Mesothelial cell of epicardium (in vitro differentiated cells): ENCODE measurements at regions not wholly inside any gene's neighbourhood (a gene's known extent, or its start where the extent isn't known, plus 50 kb on each side); places are given as distances from the start of the nearest gene placed in this dataset.

Experiments used
- DNase-seq, 2 experiments: peaks; one replicate each; pipeline ENCODE4 v3.0.0; 2021; ENCODE audit warnings: low spot score in 2 of 2; ENCODE audit not compliant: unreplicated experiment in 2 of 2
- H3K27ac Mint-ChIP-seq: 2 replicates; pipeline ENCODE4 v1.8.0; 2021; ENCODE audit warnings: mixed read lengths
- H3K27me3 Mint-ChIP-seq: 2 replicates; pipeline ENCODE4 v1.8.0; 2021; ENCODE audit warnings: low read depth, mixed read lengths
- H3K36me3 Mint-ChIP-seq: 2 replicates; pipeline ENCODE4 v1.8.0; 2021; ENCODE audit warnings: mixed read lengths
- H3K4me1 Mint-ChIP-seq: 2 replicates; pipeline ENCODE4 v1.8.0; 2021; ENCODE audit warnings: mixed read lengths
- H3K4me3 Mint-ChIP-seq: 2 replicates; pipeline ENCODE4 v1.8.0; 2021; ENCODE audit warnings: mild to moderate bottlenecking, moderate library complexity, mixed read lengths
- H3K9me3 Mint-ChIP-seq: 2 replicates; pipeline ENCODE4 v1.8.0; 2021; ENCODE audit warnings: mixed read lengths
- CTCF ChIP-seq: fragments of 200-600 bp; sonication (generic); IDR thresholded peaks from one replicate; pipeline ENCODE4 v1.5.0; 2021; ENCODE audit warnings: antibody characterized with exemption; ENCODE audit not compliant: unreplicated experiment

GRCh38 chr7:10299384-10299783 lies 674.3 kb upstream of the PHF14 start:
- H3K4me3 Mint-ChIP-seq: no peak overlapping the region
- no peaks in the 10 kb centered on the region for H3K4me1 Mint-ChIP-seq
- H3K27me3 Mint-ChIP-seq: no peaks in the 10 kb centered on the region
- no peak for DNase-seq
- no peak overlapping the region for H3K27ac Mint-ChIP-seq
- no peaks in the 10 kb centered on the region for H3K9me3 Mint-ChIP-seq
- no peaks in the 10 kb centered on the region for H3K36me3 Mint-ChIP-seq
- no peak for TF ChIP-seq CTCF

GRCh38 chr7:10300577-10300976 lies 673.1 kb upstream of the PHF14 start:
- no peaks in the 10 kb centered on the region for H3K27me3 Mint-ChIP-seq
- H3K4me1 Mint-ChIP-seq: no peaks in the 10 kb centered on the region
- no peak overlapping the region for H3K27ac Mint-ChIP-seq
- H3K4me3 Mint-ChIP-seq: no peak overlapping the region
- no peak for TF ChIP-seq CTCF
- no peak for DNase-seq
- no peaks in the 10 kb centered on the region for H3K36me3 Mint-ChIP-seq
- peaks cover 2% of the 10 kb centered on the region for H3K9me3 Mint-ChIP-seq

- Mint-ChIP-seq H3K27me3 (no peaks in the 10 kb centered on the region), H3K9me3 (peaks cover 13% of the 10 kb centered on the region), H3K4me3 (no peak overlapping the region), H3K4me1 (no peaks in the 10 kb centered on the region), H3K27ac (no peak overlapping the region), H3K36me3 (no peaks in the 10 kb centered on the region)
- DNase-seq: no peak
- no peak for TF ChIP-seq CTCF
Observed at GRCh38 chr7:10308276-10308675, 665.4 kb upstream of the PHF14 start.

- H3K9me3 Mint-ChIP-seq: peaks cover 4% of the 10 kb centered on the region
- DNase-seq: no peak
- TF ChIP-seq CTCF: no peak
- H3K4me1 Mint-ChIP-seq: no peaks in the 10 kb centered on the region
- H3K36me3 Mint-ChIP-seq: no peaks in the 10 kb centered on the region
- H3K27me3 Mint-ChIP-seq: no peaks in the 10 kb centered on the region
- no peak overlapping the region for H3K27ac Mint-ChIP-seq
- no peak overlapping the region for H3K4me3 Mint-ChIP-seq
Observed at GRCh38 chr7:10312942-10313341, 660.7 kb upstream of the PHF14 start.

- Mint-ChIP-seq H3K9me3 (peaks cover 20% of the 10 kb centered on the region), H3K27me3 (no peaks in the 10 kb centered on the region), H3K4me1 (no peaks in the 10 kb centered on the region), H3K4me3 (no peak overlapping the region), H3K27ac (no peak overlapping the region), H3K36me3 (peaks cover 5% of the 10 kb centered on the region)
- no peak for DNase-seq
- TF ChIP-seq CTCF: no peak
Observed at GRCh38 chr7:10315881-10316280, 657.8 kb upstream of the PHF14 start.

GRCh38 chr7:10316488-10316887 lies 657.2 kb upstream of the PHF14 start:
- Mint-ChIP-seq H3K36me3 (peaks cover 5% of the 10 kb centered on the region), H3K4me3 (no peak overlapping the region), H3K27ac (no peak overlapping the region), H3K4me1 (no peaks in the 10 kb centered on the region), H3K9me3 (peaks cover 20% of the 10 kb centered on the region), H3K27me3 (no peaks in the 10 kb centered on the region)
- DNase-seq: no peak
- no peak for TF ChIP-seq CTCF
